ENCODE measurements at regions not wholly inside any gene's neighbourhood (a gene's known extent, or its start where the extent isn't known, plus 50 kb on each side); places are given as distances from the start of the nearest gene placed in this dataset.

- intact Hi-C loops (cut with DNase I; ENCODE audit: low total_unique reads): no loop called here
- Histone ChIP-seq H3K4me1 (no peaks in the 10 kb centered on the region), H3K9me3 (peaks cover 0 to 6% of the 10 kb centered on the region in 2 donors), H3K27ac (no peak overlapping the region), H3K4me3 (no peak overlapping the region), H3K36me3 (no peaks in the 10 kb centered on the region), H3K27me3 (no peaks in the 10 kb centered on the region)
- TF ChIP-seq POLR2AphosphoS5 (IDR thresholded peaks at IDR 0.05) (no peak), CTCF (IDR thresholded peaks at IDR 0.05) (no peak), POLR2A (IDR thresholded peaks at IDR 0.05) (no peak)
- no peak for DNase-seq (ENCODE audit: low spot score in 2 of 2)
Measured at GRCh38 chrX:127782904-127783303, 269.3 kb downstream of the ACTRT1 start.

GRCh38 chrX:127764674-127765073 is 287.5 kb downstream of the ACTRT1 start:
- Histone ChIP-seq H3K27ac (no peak overlapping the region), H3K4me3 (no peak overlapping the region), H3K36me3 (no peaks in the 10 kb centered on the region), H3K4me1 (no peaks in the 10 kb centered on the region), H3K27me3 (no peaks in the 10 kb centered on the region), H3K9me3 (no peaks in the 10 kb centered on the region)
- DNase-seq (ENCODE audit: low spot score in 2 of 2): no peak
- TF ChIP-seq POLR2A (IDR thresholded peaks at IDR 0.05): no peak
- TF ChIP-seq CTCF (IDR thresholded peaks at IDR 0.05): no peak
- TF ChIP-seq POLR2AphosphoS5 (IDR thresholded peaks at IDR 0.05): no peak
- intact Hi-C loops (cut with DNase I; ENCODE audit: low total_unique reads): no loop called here

GRCh38 chrX:127762663-127763062 is 289.5 kb downstream of the ACTRT1 start:
- intact Hi-C loops (cut with DNase I; ENCODE audit: low total_unique reads): no loop called here
- no peak for DNase-seq (ENCODE audit: low spot score in 2 of 2)
- Histone ChIP-seq H3K36me3 (no peaks in the 10 kb centered on the region), H3K9me3 (no peaks in the 10 kb centered on the region), H3K27ac (no peak overlapping the region), H3K4me1 (no peaks in the 10 kb centered on the region), H3K4me3 (no peak overlapping the region), H3K27me3 (no peaks in the 10 kb centered on the region)
- TF ChIP-seq POLR2AphosphoS5 (IDR thresholded peaks at IDR 0.05) (no peak), CTCF (IDR thresholded peaks at IDR 0.05) (no peak), POLR2A (IDR thresholded peaks at IDR 0.05) (no peak)

GRCh38 chrX:127732709-127733108 is 319.5 kb downstream of the ACTRT1 start:
- no peak overlapping the region for H3K27ac ChIP-seq
- intact Hi-C loops (cut with DNase I; ENCODE audit: low total_unique reads): no loop called here
- no peaks in the 10 kb centered on the region for H3K4me1 ChIP-seq
- no peaks in the 10 kb centered on the region for H3K36me3 ChIP-seq
- no peak overlapping the region for H3K4me3 ChIP-seq
- no peaks in the 10 kb centered on the region for H3K9me3 ChIP-seq
- DNase-seq (ENCODE audit: low spot score in 2 of 2): no peak
- TF ChIP-seq POLR2AphosphoS5 (IDR thresholded peaks at IDR 0.05) (no peak), POLR2A (IDR thresholded peaks at IDR 0.05) (no peak), CTCF (IDR thresholded peaks at IDR 0.05) (no peak)
- peaks cover 0 to 5% of the 10 kb centered on the region in 2 donors for H3K27me3 ChIP-seq

GRCh38 chrX:127726227-127726626 is 326.0 kb downstream of the ACTRT1 start:
- intact Hi-C loops (cut with DNase I; ENCODE audit: low total_unique reads): no loop called here
- H3K36me3 ChIP-seq: no peaks in the 10 kb centered on the region

More at GRCh38 chrX:127726227-127726626, 326.0 kb downstream of the ACTRT1 start:
- no peaks in the 10 kb centered on the region for H3K9me3 ChIP-seq
- DNase-seq (ENCODE audit: low spot score in 2 of 2): no peak
- H3K4me3 ChIP-seq: no peak overlapping the region
- no peak overlapping the region for H3K27ac ChIP-seq
- no peak for TF ChIP-seq POLR2AphosphoS5 (IDR thresholded peaks at IDR 0.05)
- TF ChIP-seq POLR2A (IDR thresholded peaks at IDR 0.05): no peak
- TF ChIP-seq CTCF (IDR thresholded peaks at IDR 0.05): no peak
- no peaks in the 10 kb centered on the region for H3K27me3 ChIP-seq
- H3K4me1 ChIP-seq: no peaks in the 10 kb centered on the region
